HG03354 (cell line): ENCODE measurements at regions not wholly inside any gene's neighbourhood (a gene's known extent, or its start where the extent isn't known, plus 50 kb on each side); places are given as distances from the start of the nearest gene placed in this dataset.
"Not testable (repeated sequence)": the region's sequence is repeated elsewhere in the genome, so short reads cannot be mapped to it uniquely, and the experiment has no call there.

ENCODE experiments used
- ATAC-seq: cut with Tn5 transposase; IDR thresholded peaks from one replicate; pipeline ENCODE4 v1.9.1; 2021; ENCODE audit warnings: mild to moderate bottlenecking; ENCODE audit not compliant: unreplicated experiment, poor library complexity, severe bottlenecking

- no peak for ATAC-seq
These were observed 232.7 kb upstream of the MOCS1 start for GRCh38 chr6:40166963-40167362.

- ATAC-seq: no peak
These were observed 230.9 kb upstream of the MOCS1 start for GRCh38 chr6:40165036-40165709.

GRCh38 chr6:40164345-40164755 lies 230.1 kb upstream of the MOCS1 start:
- no peak for ATAC-seq

GRCh38 chr6:40163924-40164323 lies 229.7 kb upstream of the MOCS1 start:
- no peak for ATAC-seq

GRCh38 chr6:40162074-40162473 lies 227.8 kb upstream of the MOCS1 start:
- no peak for ATAC-seq

GRCh38 chr6:40160826-40161225 lies 226.6 kb upstream of the MOCS1 start:
- no peak for ATAC-seq

GRCh38 chr6:40159865-40160264 lies 225.6 kb upstream of the MOCS1 start:
- ATAC-seq: no peak

- no peak for ATAC-seq
These were observed 218.6 kb upstream of the MOCS1 start for GRCh38 chr6:40152701-40153436.

- ATAC-seq: no peak
These were observed 217.9 kb upstream of the MOCS1 start for GRCh38 chr6:40152196-40152595.

- ATAC-seq: peak; percentile 98
These were observed 214.8 kb upstream of the MOCS1 start for GRCh38 chr6:40148882-40149573.

- ATAC-seq: no peak
These were observed 212.6 kb upstream of the MOCS1 start for GRCh38 chr6:40146902-40147301.

GRCh38 chr6:40139447-40139846 lies 205.2 kb upstream of the MOCS1 start:
- no peak for ATAC-seq

- peak; percentile 81 for ATAC-seq
These were observed 204.0 kb upstream of the MOCS1 start for GRCh38 chr6:40138273-40138720.

GRCh38 chr6:40135491-40136072 lies 201.3 kb upstream of the MOCS1 start:
- no peak for ATAC-seq

- not testable (repeated sequence) for ATAC-seq
These were observed 199.7 kb upstream of the MOCS1 start for GRCh38 chr6:40133981-40134380.

GRCh38 chr6:40131675-40132074 lies 197.4 kb upstream of the MOCS1 start:
- no peak for ATAC-seq

- ATAC-seq: no peak
These were observed 193.9 kb upstream of the MOCS1 start for GRCh38 chr6:40128127-40128526.

GRCh38 chr6:40125680-40126394 lies 191.6 kb upstream of the MOCS1 start:
- ATAC-seq: no peak

- no peak for ATAC-seq
These were observed 190.7 kb upstream of the MOCS1 start for GRCh38 chr6:40124924-40125323.

GRCh38 chr6:40116832-40117231 lies 182.6 kb upstream of the MOCS1 start:
- no peak for ATAC-seq
